B cell (primary cell): ENCODE measurements at regions not wholly inside any gene's neighbourhood (a gene's known extent, or its start where the extent isn't known, plus 50 kb on each side); places are given as distances from the start of the nearest gene placed in this dataset.

Experiments used
- ATAC-seq: fragments of 200-7000 bp; cut with Tn5 transposase; one replicate; pipeline ENCODE4 v1.10.0; 2021; ENCODE audit warnings: low read depth, mild to moderate bottlenecking, moderate number of reproducible peaks, moderate library complexity
- CTCF ChIA-PET: fragments of 350-600 bp; sonication (Branson Sonifier 250); formaldehyde crosslinking; loops from one replicate; lab custom pipeline; 2021; ENCODE audit warnings: antibody characterized with exemption, inconsistent platforms; lab: Charles Lee
- POLR2A ChIA-PET: fragments of 350-600 bp; sonication (Branson Sonifier 250); formaldehyde crosslinking; loops from one replicate; lab custom pipeline; 2021; ENCODE audit warnings: antibody characterized with exemption; lab: Charles Lee
- DNase-seq: peaks from one replicate; pipeline ENCODE4 v3.0.0; 2013
- H2AFZ ChIP-seq: 2 replicates; pipeline ENCODE4 v1.6.1; 2012; ENCODE audit warnings: mild to moderate bottlenecking, low read depth, low read length; ENCODE audit not compliant: insufficient read depth, poor library complexity, severe bottlenecking
- H3K27ac ChIP-seq, 2 donors: 1 replicate in 1 of 2; 2 replicates in 1 of 2; pipeline ENCODE4 v1.5.1; 2012 to 2013; ENCODE audit warnings: low read length in 2 of 2, mild to moderate bottlenecking in 2 of 2, moderate library complexity in 1 of 2
- H3K27me3 ChIP-seq, 4 experiments: fragments of 200-600 bp in 1 of 4; sonication (generic) in 1 of 4; replicated peaks in 1 of 4; 1 replicate in 2 of 4; 2 replicates in 2 of 4; pipeline versions ENCODE4 v1.6.1 to v1.7.0; 2013 to 2016; ENCODE audit warnings: low read length in 3 of 4, mild to moderate bottlenecking in 2 of 4, mixed read lengths in 1 of 4, moderate library complexity in 1 of 4; ENCODE audit not compliant: insufficient read depth in 4 of 4, control insufficient read depth in 3 of 4; ENCODE audit errors: control extremely low read depth in 1 of 4
- H3K36me3 ChIP-seq, 2 experiments: replicated peaks in 1 of 2; 1 replicate in 1 of 2; 2 replicates in 1 of 2; pipeline versions ENCODE4 v1.6.1 to v1.7.1; 2013; ENCODE audit warnings: low read length in 1 of 2; ENCODE audit not compliant: insufficient read depth in 2 of 2, control insufficient read depth in 1 of 2; ENCODE audit errors: control extremely low read depth in 1 of 2, extremely low read depth in 1 of 2
- H3K4me1 ChIP-seq, 2 donors: fragments of 200-600 bp in 1 of 2; sonication (generic) in 1 of 2; 1 replicate in 1 of 2; 2 replicates in 1 of 2; pipeline versions ENCODE4 v1.5.1 to v1.6.1; 2013 to 2017; ENCODE audit warnings: low read length in 2 of 2; ENCODE audit not compliant: control insufficient read depth in 2 of 2, insufficient read depth in 2 of 2
- H3K4me2 ChIP-seq: replicated peaks from 2 replicates; pipeline ENCODE3; 2012; ENCODE audit warnings: mild to moderate bottlenecking, low read depth, low read length; ENCODE audit not compliant: poor library complexity, severe bottlenecking
- H3K4me3 ChIP-seq, 5 experiments: fragments of 200-600 bp in 1 of 5; sonication (generic) in 1 of 5; 1 replicate in 3 of 5; 2 replicates in 2 of 5; pipeline versions ENCODE4 v1.5.1 to v1.7.0; 2011 to 2016; ENCODE audit warnings: low read length in 4 of 5, mild to moderate bottlenecking in 4 of 5, low read depth in 2 of 5, control low read depth in 1 of 5, moderate library complexity in 1 of 5; ENCODE audit not compliant: insufficient read depth in 1 of 5; ENCODE audit errors: control extremely low read depth in 1 of 5, extremely low read depth in 1 of 5
- H3K79me2 ChIP-seq: fragments of 200-600 bp; sonication (generic); one replicate; pipeline ENCODE4 v1.6.0; 2016; ENCODE audit warnings: low read length; ENCODE audit not compliant: control insufficient read depth, insufficient read depth
- H3K9ac ChIP-seq: fragments of 200-600 bp; sonication (generic); 2 replicates; pipeline ENCODE4 v1.6.1; 2017; ENCODE audit warnings: mild to moderate bottlenecking, low read length, moderate library complexity
- H3K9me3 ChIP-seq, 3 donors: one replicate each; pipeline versions ENCODE4 v1.6.1 to v1.7.1; 2013; ENCODE audit warnings: low read length in 2 of 3; ENCODE audit not compliant: control insufficient read depth in 2 of 3, insufficient read depth in 1 of 3; ENCODE audit errors: control extremely low read depth in 1 of 3
- H4K20me1 ChIP-seq: 2 replicates; pipeline ENCODE4 v1.6.0; 2012; ENCODE audit warnings: mild to moderate bottlenecking, low read length; ENCODE audit not compliant: insufficient read depth, control insufficient read depth, poor library complexity, severe bottlenecking
- H3K27ac Mint-ChIP-seq: one replicate; pipeline ENCODE4 v1.8.0; 2021; ENCODE audit warnings: mixed read lengths
- H3K27me3 Mint-ChIP-seq: one replicate; pipeline ENCODE4 v1.8.0; 2021; ENCODE audit warnings: mixed read lengths
- H3K4me1 Mint-ChIP-seq: one replicate; pipeline ENCODE4 v1.8.0; 2021; ENCODE audit warnings: mixed read lengths
- H3K4me3 Mint-ChIP-seq: one replicate; pipeline ENCODE4 v1.8.0; 2021; ENCODE audit warnings: mixed read lengths
- H3K9me3 Mint-ChIP-seq: one replicate; pipeline ENCODE4 v1.8.0; 2022; ENCODE audit warnings: mixed read lengths; ENCODE audit not compliant: insufficient read depth
- CTCF ChIP-seq: fragments of 200-600 bp; IDR thresholded peaks from one replicate; pipeline ENCODE4 v1.8.0; 2022; ENCODE audit warnings: antibody characterized with exemption, mild to moderate bottlenecking
- EZH2 ChIP-seq: IDR thresholded peaks from 2 replicates; pipeline ENCODE4 v1.6.1; 2012; ENCODE audit warnings: borderline replicate concordance, low read depth, mild to moderate bottlenecking, moderate library complexity, low read length; ENCODE audit not compliant: insufficient read depth, poor library complexity, severe bottlenecking
- WGBS: methylation state at CpG from one replicate; pipeline ENCODE4 v1.1.5; 2013; ENCODE audit warnings: missing lambda C conversion rate; ENCODE audit not compliant: insufficient coverage; 5-methylcytosine and 5-hydroxymethylcytosine counted together
- intact Hi-C: fragments of 100-400 bp; cut with micrococcal nuclease; formaldehyde crosslinking; loops from one replicate; pipeline ENCODE4 v1.10.0; 2022

GRCh38 chr4:18077808-18078207 lies 56.3 kb upstream of the LCORL start:
- Histone ChIP-seq H3K9me3 (peaks cover 0 to 5% (median 0%) of the 10 kb centered on the region in 3 donors), H3K36me3 (no peaks in the 10 kb centered on the region), H3K4me1 (no peaks in the 10 kb centered on the region), H3K4me3 (no peak overlapping the region), H3K27me3 (peaks cover 0 to 17% (median 6%) of the 10 kb centered on the region in 4 experiments), H4K20me1 (no peaks in the 10 kb centered on the region), H3K4me2 (no peak overlapping the region), H3K79me2 (no peaks in the 10 kb centered on the region), H3K27ac (no peak overlapping the region), H3K9ac (no peak overlapping the region), H2AFZ (no peak overlapping the region)
- no peak overlapping the region for H3K4me3 Mint-ChIP-seq
- ChIA-PET POLR2A (no interaction called here), CTCF (no interaction called here)
- ATAC-seq (no peak), DNase-seq (no peak)
- peaks cover 6% of the 10 kb centered on the region for H3K9me3 Mint-ChIP-seq
- H3K27me3 Mint-ChIP-seq = peaks cover 24% of the 10 kb centered on the region
- intact Hi-C loops = no loop called here
- 82% methylated on average over 3 of the region's 5 CpGs for WGBS
- H3K27ac Mint-ChIP-seq = no peak overlapping the region
- no peak for TF ChIP-seq EZH2
- no peak for TF ChIP-seq CTCF
- H3K4me1 Mint-ChIP-seq = peaks cover 3% of the 10 kb centered on the region

- peaks cover 6% of the 10 kb centered on the region for H3K9me3 Mint-ChIP-seq
- H3K4me2 ChIP-seq = peak overlapping the region; percentile 21
- DNase-seq = peak; percentile 41
Measured at GRCh38 chr4:18075823-18076433, 54.4 kb upstream of the LCORL start.

More at GRCh38 chr4:18075823-18076433, 54.4 kb upstream of the LCORL start:
- Mint-ChIP-seq H3K4me3 (no peak overlapping the region), H3K4me1 (peaks cover 3% of the 10 kb centered on the region), H3K27me3 (peaks cover 29% of the 10 kb centered on the region), H3K27ac (no peak overlapping the region)
- Histone ChIP-seq H3K27ac (no peak overlapping the region), H4K20me1 (no peaks in the 10 kb centered on the region), H3K79me2 (no peaks in the 10 kb centered on the region), H3K4me3 (no peak overlapping the region), H3K36me3 (no peaks in the 10 kb centered on the region), H3K27me3 (peaks cover 0 to 20% (median 6%) of the 10 kb centered on the region in 4 experiments), H3K9ac (no peak overlapping the region), H3K9me3 (peaks cover 0 to 5% (median 0%) of the 10 kb centered on the region in 3 donors), H3K4me1 (no peaks in the 10 kb centered on the region), H2AFZ (peak overlapping the region; percentile 43)
- CTCF ChIA-PET = no interaction called here
- ATAC-seq = peak; percentile 53
- intact Hi-C loops = no loop called here
- TF ChIP-seq EZH2 (no peak), CTCF (peak; percentile 23)
- POLR2A ChIA-PET = no interaction called here
- 53% methylated on average over 7 of the region's 8 CpGs for WGBS
